GM12878 (cell line): ENCODE measurements at regions not wholly inside any gene's neighbourhood (a gene's known extent, or its start where the extent isn't known, plus 50 kb on each side); places are given as distances from the start of the nearest gene placed in this dataset.

ENCODE experiments used
- ATAC-seq: fragments of 200-7000 bp; cut with Tn5 transposase; 3 replicates; pipeline ENCODE4 v1.9.1; 2020; ENCODE audit warnings: mild to moderate bottlenecking, moderate library complexity
- BruUV-seq: library from RNA; stranded (reverse); fragments of 400-500 nt; replicated peaks from 2 replicates; lab custom pipeline; 2021; lab: Mats Ljungman, UMichigan
- CTCF ChIA-PET: fragments of 300-600 bp; sonication (Branson Sonifier 250); formaldehyde crosslinking; extraction: SDS; loops from one replicate; lab custom pipeline; 2021; ENCODE audit warnings: inconsistent platforms; lab: Yijun Ruan, JAX
- POLR2A ChIA-PET: fragments of 350-600 bp; formaldehyde crosslinking; extraction: SDS; loops from one replicate; lab custom pipeline; 2021; ENCODE audit warnings: inconsistent platforms; lab: Charles Lee
- RAD21 ChIA-PET: fragments of 300-600 bp; sonication (Branson Sonifier 250); formaldehyde crosslinking; loops from one replicate; lab custom pipeline; 2023; ENCODE audit warnings: antibody characterized with exemption; ENCODE audit not compliant: unreplicated experiment; lab: Charles Lee
- SMC1A ChIA-PET: fragments of 300-600 bp; sonication (Branson Sonifier 250); formaldehyde crosslinking; loops from one replicate; lab custom pipeline; 2023; ENCODE audit not compliant: unreplicated experiment, uncharacterized antibody; lab: Charles Lee
- DNase-seq: peaks from one replicate; pipeline ENCODE4 v3.0.0-alpha.2; 2011; ENCODE audit warnings: low read depth, low spot score
- FAIRE-seq: peaks from 3 replicates; lab custom pipeline; 2011; peaks lifted over from hg19 to GRCh38; lab: Jason Lieb, UNC
- H2AFZ ChIP-seq: 2 replicates; pipeline ENCODE4 v1.6.0; 2011; ENCODE audit warnings: low read depth, low read length, control low read depth; ENCODE audit not compliant: control insufficient read depth
- H3K27ac ChIP-seq: 2 replicates; pipeline ENCODE4 v1.5.1; 2011; ENCODE audit warnings: control low read depth; ENCODE audit not compliant: control insufficient read depth, insufficient read depth
- H3K27me3 ChIP-seq, 2 experiments: replicated peaks in 1 of 2; 2 replicates each; pipeline versions ENCODE4 v1.6.0 to v1.6.1; 2011; ENCODE audit warnings: low read length in 1 of 2; ENCODE audit not compliant: control insufficient read depth in 2 of 2, insufficient read depth in 2 of 2
- H3K36me3 ChIP-seq, 2 experiments: 2 replicates each; pipeline ENCODE4 v1.5.1; 2011; ENCODE audit warnings: low read length in 1 of 2; ENCODE audit not compliant: control insufficient read depth in 2 of 2, insufficient read depth in 2 of 2
- H3K4me1 ChIP-seq: 2 replicates; pipeline ENCODE4 v1.6.1; 2011; ENCODE audit warnings: mild to moderate bottlenecking, low read length, moderate library complexity, mixed read lengths; ENCODE audit not compliant: control insufficient read depth, insufficient read depth
- H3K4me2 ChIP-seq: 2 replicates; pipeline ENCODE4 v1.6.0; 2011; ENCODE audit warnings: control low read depth; ENCODE audit not compliant: control insufficient read depth, insufficient read depth
- H3K4me3 ChIP-seq: fragments of 200-600 bp; sonication (generic); 2 replicates; pipeline ENCODE4 v1.5.1; 2016
- H3K79me2 ChIP-seq: 2 replicates; pipeline ENCODE4 v1.6.0; 2011; ENCODE audit warnings: low read length; ENCODE audit not compliant: control insufficient read depth, insufficient read depth
- H3K9ac ChIP-seq: 2 replicates; pipeline ENCODE4 v1.8.0; 2011; ENCODE audit warnings: low read length, control low read depth, mixed read lengths; ENCODE audit not compliant: control insufficient read depth, insufficient read depth
- H3K9me3 ChIP-seq: replicated peaks from 3 replicates; pipeline ENCODE4 v1.5.1; 2011; ENCODE audit warnings: mild to moderate bottlenecking, low read length; ENCODE audit not compliant: control insufficient read depth, insufficient read depth
- H4K20me1 ChIP-seq: 2 replicates; pipeline ENCODE4 v1.6.0; 2011; ENCODE audit not compliant: control insufficient read depth, insufficient read depth
- BACH1 ChIP-seq: fragments of 450-650 bp; IDR thresholded peaks from 2 replicates; pipeline ENCODE4 v1.6.1; 2017; ENCODE audit warnings: mild to moderate bottlenecking, borderline replicate concordance
- CHD1 ChIP-seq: IDR thresholded peaks from 2 replicates; pipeline ENCODE4 v1.6.1; 2012; ENCODE audit warnings: low read depth, low read length, improper control_type of control experiment
- FOXK2 ChIP-seq: fragments of 450-650 bp; IDR thresholded peaks from 2 replicates; pipeline ENCODE4 v1.6.1; 2017; ENCODE audit warnings: mild to moderate bottlenecking, moderate library complexity
- GABPA ChIP-seq: IDR thresholded peaks from 2 replicates; pipeline ENCODE4 v1.6.1; 2014; ENCODE audit warnings: antibody characterized with exemption, low read depth, mild to moderate bottlenecking, inconsistent platforms
- GATAD2B ChIP-seq: fragments of 450-650 bp; conservative IDR thresholded peaks from 2 replicates; pipeline ENCODE4 v1.6.1; 2017; ENCODE audit warnings: low read depth, mild to moderate bottlenecking, moderate library complexity
- IRF4 ChIP-seq: IDR thresholded peaks from 2 replicates; pipeline ENCODE4 v1.6.1; 2011; ENCODE audit warnings: low read depth, low read length
- STAT1 ChIP-seq: fragments of 450-650 bp; conservative IDR thresholded peaks from 2 replicates; pipeline ENCODE4 v1.6.1; 2014; ENCODE audit warnings: antibody characterized with exemption, mild to moderate bottlenecking
- TBL1XR1 ChIP-seq: IDR thresholded peaks from 2 replicates; pipeline ENCODE4 v1.6.1; 2012; ENCODE audit warnings: low read depth, low read length, improper control_type of control experiment
- ZBED1 ChIP-seq: IDR thresholded peaks from 2 replicates; pipeline ENCODE4 v1.6.1; 2016; ENCODE audit warnings: borderline replicate concordance
- ZNF622 ChIP-seq: fragments of 450-650 bp; IDR thresholded peaks from 2 replicates; pipeline ENCODE4 v1.6.1; 2017; ENCODE audit warnings: mild to moderate bottlenecking, inconsistent platforms
- WGBS: methylation state at CpG from one replicate; pipeline ENCODE4 v1.1.6; 2016; ENCODE audit warnings: low lambda C conversion rate; ENCODE audit not compliant: insufficient replicate concordance, insufficient coverage; ENCODE audit errors: missing lambda C conversion rate; 5-methylcytosine and 5-hydroxymethylcytosine counted together
- in situ Hi-C: fragments of 300-500 bp; cut with MboI; formaldehyde crosslinking; loops from 9 replicates; pipeline ENCODE4 v1.14.3; 2018; ENCODE audit warnings: mixed read lengths
- intact Hi-C: fragments of 100-400 bp; cut with micrococcal nuclease; formaldehyde crosslinking; loops from one replicate; pipeline ENCODE4 v1.14.2; 2022; ENCODE audit not compliant: unreplicated experiment
- TF ChIP-seq, protein P1 (sequence below): fragments of 450-650 bp; IDR thresholded peaks from 2 replicates; pipeline ENCODE4 v1.6.1; 2018; ENCODE audit warnings: borderline replicate concordance, mild to moderate bottlenecking; ENCODE audit not compliant: partially characterized antibody
- TF ChIP-seq, protein P2 (sequence below): fragments of 450-650 bp; IDR thresholded peaks from 2 replicates; pipeline ENCODE4 v1.6.1; 2016; ENCODE audit warnings: mild to moderate bottlenecking
- TF ChIP-seq, protein P3 (sequence below): fragments of 450-650 bp; IDR thresholded peaks from 2 replicates; pipeline ENCODE4 v1.6.1; 2016; ENCODE audit warnings: mild to moderate bottlenecking, moderate library complexity, borderline replicate concordance
- TF ChIP-seq, protein P4 (sequence below): IDR thresholded peaks from 2 replicates; pipeline ENCODE4 v1.6.1; 2011; ENCODE audit warnings: mild to moderate bottlenecking, low read depth, low read length, moderate library complexity; ENCODE audit not compliant: insufficient replicate concordance

DNA sequence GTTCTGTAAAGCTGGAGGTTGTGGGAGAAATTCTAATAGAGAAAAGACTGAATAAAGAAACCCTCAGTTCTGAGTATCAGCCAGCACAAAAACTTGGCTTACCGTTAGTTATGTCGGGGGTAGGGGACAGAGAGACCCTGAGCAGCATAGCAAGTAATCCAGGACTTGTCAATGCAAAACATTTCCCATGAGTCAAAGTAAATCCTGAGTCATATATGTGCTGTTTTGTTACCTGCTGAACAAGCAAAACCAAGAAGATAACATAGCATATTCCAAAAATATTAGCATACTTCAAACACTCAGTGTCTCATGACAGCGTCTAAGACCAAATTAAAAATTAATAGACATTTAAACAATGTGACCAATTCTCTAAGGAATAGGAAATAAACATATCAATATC lies 75.1 kb upstream of the LUZP2 start (continued):
- TF ChIP-seq, protein P1, sequence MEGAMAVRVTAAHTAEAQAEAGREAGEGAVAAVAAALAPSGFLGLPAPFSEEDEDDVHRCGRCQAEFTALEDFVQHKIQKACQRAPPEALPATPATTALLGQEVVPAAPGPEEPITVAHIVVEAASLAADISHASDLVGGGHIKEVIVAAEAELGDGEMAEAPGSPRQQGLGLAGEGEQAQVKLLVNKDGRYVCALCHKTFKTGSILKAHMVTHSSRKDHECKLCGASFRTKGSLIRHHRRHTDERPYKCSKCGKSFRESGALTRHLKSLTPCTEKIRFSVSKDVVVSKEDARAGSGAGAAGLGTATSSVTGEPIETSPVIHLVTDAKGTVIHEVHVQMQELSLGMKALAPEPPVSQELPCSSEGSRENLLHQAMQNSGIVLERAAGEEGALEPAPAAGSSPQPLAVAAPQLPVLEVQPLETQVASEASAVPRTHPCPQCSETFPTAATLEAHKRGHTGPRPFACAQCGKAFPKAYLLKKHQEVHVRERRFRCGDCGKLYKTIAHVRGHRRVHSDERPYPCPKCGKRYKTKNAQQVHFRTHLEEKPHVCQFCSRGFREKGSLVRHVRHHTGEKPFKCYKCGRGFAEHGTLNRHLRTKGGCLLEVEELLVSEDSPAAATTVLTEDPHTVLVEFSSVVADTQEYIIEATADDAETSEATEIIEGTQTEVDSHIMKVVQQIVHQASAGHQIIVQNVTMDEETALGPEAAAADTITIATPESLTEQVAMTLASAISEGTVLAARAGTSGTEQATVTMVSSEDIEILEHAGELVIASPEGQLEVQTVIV = no peak
- TF ChIP-seq, protein P2, sequence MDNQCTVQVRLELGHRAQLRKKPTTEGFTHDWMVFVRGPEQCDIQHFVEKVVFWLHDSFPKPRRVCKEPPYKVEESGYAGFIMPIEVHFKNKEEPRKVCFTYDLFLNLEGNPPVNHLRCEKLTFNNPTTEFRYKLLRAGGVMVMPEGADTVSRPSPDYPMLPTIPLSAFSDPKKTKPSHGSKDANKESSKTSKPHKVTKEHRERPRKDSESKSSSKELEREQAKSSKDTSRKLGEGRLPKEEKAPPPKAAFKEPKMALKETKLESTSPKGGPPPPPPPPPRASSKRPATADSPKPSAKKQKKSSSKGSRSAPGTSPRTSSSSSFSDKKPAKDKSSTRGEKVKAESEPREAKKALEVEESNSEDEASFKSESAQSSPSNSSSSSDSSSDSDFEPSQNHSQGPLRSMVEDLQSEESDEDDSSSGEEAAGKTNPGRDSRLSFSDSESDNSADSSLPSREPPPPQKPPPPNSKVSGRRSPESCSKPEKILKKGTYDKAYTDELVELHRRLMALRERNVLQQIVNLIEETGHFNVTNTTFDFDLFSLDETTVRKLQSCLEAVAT = no peak

DNA sequence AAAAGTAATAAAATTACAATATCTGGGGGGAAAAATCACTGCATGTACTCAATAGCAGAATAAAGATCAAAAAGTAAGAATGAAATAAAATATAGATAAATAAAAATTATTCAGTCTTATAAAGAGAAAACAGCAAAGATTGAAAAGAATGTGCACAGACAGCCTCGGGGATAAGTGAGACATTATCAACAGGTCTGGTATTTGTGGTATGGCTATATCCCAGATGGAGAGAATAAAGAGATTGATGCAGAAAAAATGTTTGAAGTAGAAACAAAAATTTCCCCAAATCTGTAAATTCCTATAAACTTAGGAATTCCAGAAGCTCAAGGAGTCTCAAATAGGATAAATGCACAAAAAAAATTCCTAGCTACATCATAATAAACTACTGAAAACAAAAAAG lies 74.5 kb upstream of the LUZP2 start:
- POLR2A ChIA-PET = no interaction called here
- H3K36me3 ChIP-seq = no peaks in the 10 kb centered on the region
- H3K9me3 ChIP-seq = no peaks in the 10 kb centered on the region
- H3K9ac ChIP-seq = no peak overlapping the region
- no peak overlapping the region for H2AFZ ChIP-seq
- intact Hi-C loops = no loop called here
- SMC1A ChIA-PET = no interaction called here
- CTCF ChIA-PET = no interaction called here
- no peak overlapping the region for H3K27ac ChIP-seq
- H4K20me1 ChIP-seq = no peaks in the 10 kb centered on the region
- in situ Hi-C loops = no loop called here
- no peaks in the 10 kb centered on the region for H3K27me3 ChIP-seq
- no peak overlapping the region for H3K4me3 ChIP-seq
- BruUV-seq = no TSS peak
- H3K79me2 ChIP-seq = no peaks in the 10 kb centered on the region
- DNase-seq (no peak), ATAC-seq (no peak), FAIRE-seq (no peak)
- 0% methylated on average over 1 of the region's 1 CpG for WGBS
- RAD21 ChIA-PET = no interaction called here
- H3K4me2 ChIP-seq = no peak overlapping the region
- no peaks in the 10 kb centered on the region for H3K4me1 ChIP-seq
- TF ChIP-seq, protein P3, sequence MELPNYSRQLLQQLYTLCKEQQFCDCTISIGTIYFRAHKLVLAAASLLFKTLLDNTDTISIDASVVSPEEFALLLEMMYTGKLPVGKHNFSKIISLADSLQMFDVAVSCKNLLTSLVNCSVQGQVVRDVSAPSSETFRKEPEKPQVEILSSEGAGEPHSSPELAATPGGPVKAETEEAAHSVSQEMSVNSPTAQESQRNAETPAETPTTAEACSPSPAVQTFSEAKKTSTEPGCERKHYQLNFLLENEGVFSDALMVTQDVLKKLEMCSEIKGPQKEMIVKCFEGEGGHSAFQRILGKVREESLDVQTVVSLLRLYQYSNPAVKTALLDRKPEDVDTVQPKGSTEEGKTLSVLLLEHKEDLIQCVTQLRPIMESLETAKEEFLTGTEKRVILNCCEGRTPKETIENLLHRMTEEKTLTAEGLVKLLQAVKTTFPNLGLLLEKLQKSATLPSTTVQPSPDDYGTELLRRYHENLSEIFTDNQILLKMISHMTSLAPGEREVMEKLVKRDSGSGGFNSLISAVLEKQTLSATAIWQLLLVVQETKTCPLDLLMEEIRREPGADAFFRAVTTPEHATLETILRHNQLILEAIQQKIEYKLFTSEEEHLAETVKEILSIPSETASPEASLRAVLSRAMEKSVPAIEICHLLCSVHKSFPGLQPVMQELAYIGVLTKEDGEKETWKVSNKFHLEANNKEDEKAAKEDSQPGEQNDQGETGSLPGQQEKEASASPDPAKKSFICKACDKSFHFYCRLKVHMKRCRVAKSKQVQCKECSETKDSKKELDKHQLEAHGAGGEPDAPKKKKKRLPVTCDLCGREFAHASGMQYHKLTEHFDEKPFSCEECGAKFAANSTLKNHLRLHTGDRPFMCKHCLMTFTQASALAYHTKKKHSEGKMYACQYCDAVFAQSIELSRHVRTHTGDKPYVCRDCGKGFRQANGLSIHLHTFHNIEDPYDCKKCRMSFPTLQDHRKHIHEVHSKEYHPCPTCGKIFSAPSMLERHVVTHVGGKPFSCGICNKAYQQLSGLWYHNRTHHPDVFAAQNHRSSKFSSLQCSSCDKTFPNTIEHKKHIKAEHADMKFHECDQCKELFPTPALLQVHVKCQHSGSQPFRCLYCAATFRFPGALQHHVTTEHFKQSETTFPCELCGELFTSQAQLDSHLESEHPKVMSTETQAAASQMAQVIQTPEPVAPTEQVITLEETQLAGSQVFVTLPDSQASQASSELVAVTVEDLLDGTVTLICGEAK = no peak
- TF ChIP-seq STAT1 = no peak
- TF ChIP-seq TBL1XR1 = no peak
- no peak for TF ChIP-seq ZBED1
- no peak for TF ChIP-seq ZNF622
- no peak for TF ChIP-seq IRF4
- TF ChIP-seq FOXK2 = no peak
- TF ChIP-seq, protein P4, sequence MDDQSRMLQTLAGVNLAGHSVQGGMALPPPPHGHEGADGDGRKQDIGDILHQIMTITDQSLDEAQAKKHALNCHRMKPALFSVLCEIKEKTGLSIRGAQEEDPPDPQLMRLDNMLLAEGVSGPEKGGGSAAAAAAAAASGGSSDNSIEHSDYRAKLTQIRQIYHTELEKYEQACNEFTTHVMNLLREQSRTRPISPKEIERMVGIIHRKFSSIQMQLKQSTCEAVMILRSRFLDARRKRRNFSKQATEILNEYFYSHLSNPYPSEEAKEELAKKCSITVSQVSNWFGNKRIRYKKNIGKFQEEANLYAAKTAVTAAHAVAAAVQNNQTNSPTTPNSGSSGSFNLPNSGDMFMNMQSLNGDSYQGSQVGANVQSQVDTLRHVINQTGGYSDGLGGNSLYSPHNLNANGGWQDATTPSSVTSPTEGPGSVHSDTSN = no peak
- TF ChIP-seq GABPA = no peak
- TF ChIP-seq BACH1 = no peak
- no peak for TF ChIP-seq GATAD2B
- TF ChIP-seq CHD1 = no peak
